Activated CD4-positive, alpha-beta T cell treated with anti-CD3 and anti-CD28 coated beads, Interleukin-2, amount 50 U/mL, for 24 hours (primary cell): ENCODE measurements at regions not wholly inside any gene's neighbourhood (a gene's known extent, or its start where the extent isn't known, plus 50 kb on each side); places are given as distances from the start of the nearest gene placed in this dataset.
"Not testable (repeated sequence)": the region's sequence is repeated elsewhere in the genome, so short reads cannot be mapped to it uniquely, and the experiment has no call there.

Source experiments
- DNase-seq, 2 donors: peaks; one replicate each; pipeline ENCODE4 v3.0.0-alpha.2; 2020; ENCODE audit warnings: low read depth in 1 of 2, low spot score in 1 of 2

DNA sequence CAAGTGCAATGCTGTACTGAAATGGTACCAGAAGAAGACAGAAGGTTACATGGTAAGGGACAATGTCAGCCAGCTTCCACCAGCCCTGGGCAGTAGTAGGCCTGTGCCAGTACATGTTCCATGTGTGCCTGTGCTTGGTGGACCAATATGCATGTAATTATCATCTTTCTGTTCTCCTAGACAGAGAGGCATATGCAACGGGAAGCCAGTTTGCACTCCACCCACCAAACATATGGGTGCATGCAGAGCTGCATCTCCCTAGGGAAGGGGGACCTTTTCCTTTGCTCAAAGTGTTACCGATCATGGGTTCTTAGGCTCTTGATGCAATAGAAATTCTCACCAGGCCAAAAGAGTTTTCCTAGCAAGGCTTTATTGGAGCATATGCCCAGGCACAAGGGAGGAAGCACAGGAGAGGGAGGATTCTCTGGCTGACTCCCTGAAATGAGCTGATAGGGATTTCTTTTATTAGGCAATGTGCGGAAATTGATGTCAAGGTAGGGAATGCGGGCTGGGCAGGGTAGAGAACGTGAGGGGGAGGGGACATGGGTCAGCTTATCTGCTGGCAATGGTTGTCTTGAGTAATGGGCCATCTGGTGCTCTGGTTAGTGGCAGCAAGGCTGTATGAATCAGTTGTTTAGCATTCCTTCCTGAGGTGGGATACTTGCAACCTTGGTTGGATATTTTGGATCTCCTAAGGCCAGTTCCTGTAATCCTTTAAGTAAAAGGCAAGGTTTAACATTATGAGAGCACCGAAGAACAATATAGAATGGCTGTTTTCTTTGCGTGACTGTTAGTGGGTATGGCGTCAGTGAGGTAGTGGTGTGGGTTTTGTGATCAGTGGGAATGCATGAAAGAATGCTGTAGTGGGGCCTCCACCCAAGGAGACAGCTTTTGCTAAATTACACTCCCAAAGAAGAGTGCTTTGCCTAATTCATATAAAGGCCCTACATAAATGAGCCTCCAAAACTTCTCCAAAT is 102.5 kb downstream of the CDRT15L2 start:
- DNase-seq = not testable (repeated sequence)

DNA sequence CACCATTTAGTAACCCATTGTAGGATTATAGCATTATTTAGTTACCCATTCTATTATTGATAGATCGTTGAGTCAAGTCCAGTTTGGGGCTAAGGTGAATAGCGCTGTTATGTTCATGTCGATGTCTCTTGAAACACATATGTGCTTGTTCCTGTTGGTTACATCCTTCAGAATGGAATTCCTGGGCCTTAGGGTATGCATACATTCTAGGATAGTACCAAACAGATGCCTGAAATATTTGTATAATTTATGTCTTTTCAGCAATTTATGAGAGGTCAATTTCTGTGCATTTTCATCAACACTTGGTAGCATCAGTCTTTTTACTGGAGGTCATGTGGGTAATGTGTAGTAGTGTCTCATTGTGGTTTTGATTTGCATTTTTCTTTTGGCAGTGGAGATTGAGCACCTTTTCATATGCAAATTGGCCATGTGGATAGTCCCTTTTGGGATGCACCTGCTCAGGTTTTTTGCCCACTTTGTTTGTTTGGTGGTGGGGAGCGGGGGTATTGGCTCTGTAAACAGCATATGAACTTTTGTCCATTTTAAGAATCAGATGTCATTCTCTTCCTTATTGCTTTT is 104.2 kb downstream of the CDRT15L2 start:
- DNase-seq = not testable (repeated sequence)

DNA sequence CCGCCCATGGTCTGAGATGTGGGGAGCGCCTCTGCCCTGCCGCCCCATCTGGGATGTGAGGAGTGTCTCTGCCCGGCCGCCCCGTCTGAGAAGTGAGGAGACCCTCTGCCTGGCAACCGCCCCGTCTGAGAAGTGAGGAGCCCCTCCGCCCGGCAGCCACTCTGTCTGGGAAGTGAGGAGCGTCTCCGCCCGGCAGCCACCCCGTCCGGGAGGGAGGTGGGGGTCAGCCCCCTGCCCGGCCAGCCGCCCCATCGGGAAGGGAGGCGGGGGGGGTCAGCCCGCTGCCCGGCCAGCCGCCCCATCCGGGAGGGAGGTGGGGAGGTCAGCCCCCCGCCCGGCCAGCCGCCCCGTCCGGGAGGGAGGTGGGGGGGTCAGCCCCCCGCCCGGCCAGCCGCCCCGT is 105.5 kb downstream of the CDRT15L2 start:
- DNase-seq = not testable (repeated sequence)

DNA sequence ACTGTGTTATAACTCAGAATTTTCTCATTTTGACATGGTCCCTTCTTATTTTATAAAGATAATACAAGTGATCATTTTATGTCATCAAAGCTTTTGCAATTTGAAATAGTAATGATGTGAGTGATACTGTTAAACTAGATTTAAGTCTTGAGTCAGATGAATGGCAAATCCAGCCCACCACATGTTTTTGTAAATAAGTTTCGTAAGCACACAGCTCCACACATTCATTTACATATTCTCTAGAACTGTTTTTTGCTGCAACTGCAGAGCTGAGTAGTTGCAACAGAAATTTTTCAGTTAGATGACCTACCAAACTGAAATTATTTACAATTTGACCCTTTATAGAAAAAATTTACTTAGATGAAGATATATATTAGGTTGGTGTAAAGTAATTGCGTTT is 108.1 kb downstream of the CDRT15L2 start:
- DNase-seq = not testable (repeated sequence)

DNA sequence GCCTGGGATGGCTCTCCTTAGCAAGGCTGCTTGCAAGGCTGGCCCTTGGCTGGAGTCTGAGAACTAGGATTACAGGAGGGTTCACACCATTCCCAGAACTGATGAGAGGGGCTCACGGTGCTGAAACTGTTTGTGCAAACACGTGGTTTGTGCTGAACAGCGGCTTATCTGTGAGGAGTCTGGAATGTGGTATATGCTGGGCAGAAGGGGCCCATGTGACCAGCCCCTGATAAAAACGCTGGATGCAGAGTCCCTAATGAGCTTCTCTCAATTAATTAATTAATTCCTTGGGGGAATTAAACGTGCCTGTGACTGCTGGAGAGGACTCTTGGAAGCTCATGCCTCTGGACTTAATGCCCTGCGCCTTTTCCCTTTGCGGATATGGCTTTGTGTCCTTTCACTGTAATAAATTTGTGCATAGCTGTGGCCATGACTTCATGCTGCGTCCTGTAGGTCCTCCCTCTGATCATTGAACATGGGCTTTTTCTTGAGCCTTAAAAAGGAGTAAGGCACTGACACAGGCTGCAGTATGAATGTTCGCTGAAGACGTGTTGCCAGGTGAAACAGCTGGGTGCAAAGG is 109.7 kb downstream of the CDRT15L2 start:
- not testable (repeated sequence) for DNase-seq

DNA sequence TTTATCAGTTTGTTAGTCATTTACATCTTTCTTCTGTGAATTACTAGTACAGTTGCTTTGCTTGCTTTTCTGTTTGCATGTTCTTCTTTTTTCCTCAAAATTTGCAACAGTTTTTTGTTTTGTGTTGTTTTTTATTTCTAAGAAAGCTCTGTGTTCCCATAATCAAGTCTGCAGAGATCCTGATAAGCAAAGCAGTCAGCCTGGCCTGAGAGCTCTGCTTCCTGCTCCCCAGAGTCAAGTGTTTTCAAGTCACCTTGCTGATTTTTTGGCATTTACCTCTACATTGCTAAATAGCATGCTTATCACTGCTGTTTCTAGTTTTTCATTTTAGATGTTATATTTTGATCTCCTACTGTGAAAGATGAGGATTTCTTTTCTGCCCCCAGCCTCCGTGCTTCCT is 113.2 kb downstream of the CDRT15L2 start:
- not testable (repeated sequence) for DNase-seq

DNA sequence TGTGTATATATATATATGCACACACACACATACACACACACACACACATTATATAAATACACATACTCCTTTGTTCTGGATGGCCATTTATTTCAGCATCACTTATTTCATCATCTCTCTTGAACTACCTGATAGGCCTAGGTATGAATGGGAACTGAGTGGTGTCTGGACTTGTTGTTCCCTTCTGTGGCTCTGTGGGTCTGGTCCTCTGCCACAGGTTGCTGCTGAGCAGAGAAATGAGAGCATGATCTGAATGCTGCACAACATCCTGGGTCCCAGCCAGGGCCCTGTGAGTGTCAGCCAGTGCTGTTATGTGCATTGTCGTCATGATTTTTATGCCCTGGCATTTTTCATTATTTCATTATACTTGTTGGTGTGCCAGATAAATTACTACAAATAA is 116.3 kb downstream of the CDRT15L2 start:
- DNase-seq = not testable (repeated sequence)

DNA sequence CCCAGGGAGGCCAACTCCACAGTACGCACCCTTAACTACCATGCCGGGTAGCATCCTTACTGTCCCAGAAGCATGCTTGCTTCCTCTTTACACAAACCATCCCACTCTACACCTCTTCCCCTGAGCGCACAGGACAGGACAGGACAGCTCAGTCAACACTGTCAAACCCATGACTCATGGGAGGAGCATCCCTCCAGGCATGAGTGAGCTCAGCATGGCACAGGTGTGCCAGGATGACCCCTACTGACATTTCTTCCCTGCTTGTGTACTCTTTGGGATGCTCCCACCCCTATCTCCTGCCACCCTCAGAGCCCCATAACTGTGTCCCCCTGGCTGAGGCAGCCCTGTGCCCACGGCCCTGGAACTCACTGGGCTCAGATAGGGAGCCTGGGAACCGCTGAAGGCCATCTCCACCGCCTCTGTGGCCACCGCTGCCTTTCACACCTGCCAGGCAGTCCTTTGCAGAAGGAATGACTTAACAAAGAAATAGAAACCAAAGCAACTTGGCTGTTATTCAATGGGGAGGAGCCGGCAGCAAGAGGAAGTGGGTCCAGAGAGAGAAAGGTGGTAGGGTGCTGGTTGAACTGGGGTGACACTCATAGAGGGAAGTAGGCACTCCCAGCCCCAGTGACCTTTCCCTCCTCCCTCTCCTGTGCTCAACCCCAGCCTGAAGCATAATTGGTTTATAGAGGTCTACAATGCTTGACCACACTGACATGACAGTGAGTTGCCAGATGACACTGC is 119.1 kb downstream of the CDRT15L2 start:
- not testable (repeated sequence) for DNase-seq

DNA sequence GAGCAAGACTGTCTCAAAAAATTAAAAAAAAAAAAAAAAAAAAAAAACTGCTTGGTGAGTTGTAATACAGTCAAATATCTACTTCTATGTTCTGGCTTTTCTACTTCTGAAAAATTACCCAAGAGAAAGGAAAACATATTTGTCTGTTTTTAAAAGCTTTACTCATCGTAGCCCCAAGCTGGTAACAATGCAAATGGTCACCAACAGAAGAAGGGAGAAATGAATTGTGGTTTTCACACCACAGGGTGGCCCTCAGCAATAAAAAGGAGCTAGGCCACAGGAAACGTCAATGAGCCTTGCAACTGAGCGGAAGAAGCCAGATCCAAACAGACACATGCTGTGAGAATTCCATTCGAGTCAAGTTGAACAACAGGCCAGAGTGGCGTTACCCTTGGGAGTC is 121.0 kb downstream of the CDRT15L2 start:
- not testable (repeated sequence) for DNase-seq

DNA sequence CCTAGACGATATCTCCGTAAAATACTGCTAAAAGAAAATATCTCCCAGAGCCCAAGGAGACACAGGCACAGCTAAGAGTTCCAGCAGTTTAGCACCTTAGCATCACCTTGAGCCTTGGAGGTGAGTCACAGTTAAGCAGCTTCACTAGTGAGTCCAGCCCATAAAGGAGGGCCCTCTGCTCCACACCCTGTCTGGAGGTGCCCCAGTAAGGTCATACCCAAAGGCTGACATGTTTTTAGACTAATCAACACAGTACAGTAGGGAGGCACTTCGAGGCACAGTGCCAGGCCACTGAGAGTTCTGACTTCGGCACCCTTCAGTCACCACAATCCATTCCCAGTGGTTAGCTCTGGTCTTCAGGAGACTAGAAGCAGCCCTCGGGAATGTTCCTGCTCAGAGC is 121.8 kb downstream of the CDRT15L2 start:
- DNase-seq = not testable (repeated sequence)

DNA sequence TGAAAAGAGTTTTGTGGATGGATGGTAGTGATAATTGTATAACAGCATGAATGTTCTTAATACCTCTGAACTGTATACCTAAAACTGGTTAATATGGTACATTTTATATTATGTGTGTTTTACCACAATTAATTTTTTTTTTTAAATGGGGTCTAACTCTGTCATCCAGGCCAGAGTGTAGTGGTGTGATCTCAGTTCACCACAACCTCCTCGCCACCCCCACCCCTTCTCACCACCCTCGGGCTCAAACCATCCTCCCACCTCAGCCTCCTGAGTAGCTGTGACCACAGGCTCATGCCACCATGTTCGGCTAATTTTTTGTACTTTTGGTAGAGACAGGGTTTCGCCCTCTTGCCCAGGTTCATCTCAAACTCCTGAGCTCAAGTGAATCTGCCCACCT is 123.2 kb downstream of the CDRT15L2 start:
- DNase-seq = no peak

DNA sequence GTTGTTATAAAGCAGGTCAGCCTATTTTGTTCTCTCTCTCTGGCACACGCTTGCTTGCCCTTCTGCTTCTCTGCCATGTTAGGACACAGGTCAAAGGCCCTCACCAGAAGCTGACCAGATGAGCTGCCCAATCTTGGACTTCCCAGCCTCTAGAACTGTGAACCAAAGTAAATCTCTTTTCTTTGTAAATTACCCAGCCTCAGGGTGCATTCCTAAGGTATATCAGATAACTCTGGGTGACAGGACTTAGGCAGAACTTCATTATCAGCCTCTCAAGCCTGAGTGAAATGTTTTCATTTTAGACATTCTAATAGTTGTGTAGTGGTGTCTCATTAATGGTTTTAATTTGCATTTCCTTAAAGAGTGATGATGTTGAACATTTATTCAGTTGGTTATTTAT is 124.3 kb downstream of the CDRT15L2 start:
- no peak for DNase-seq

DNA sequence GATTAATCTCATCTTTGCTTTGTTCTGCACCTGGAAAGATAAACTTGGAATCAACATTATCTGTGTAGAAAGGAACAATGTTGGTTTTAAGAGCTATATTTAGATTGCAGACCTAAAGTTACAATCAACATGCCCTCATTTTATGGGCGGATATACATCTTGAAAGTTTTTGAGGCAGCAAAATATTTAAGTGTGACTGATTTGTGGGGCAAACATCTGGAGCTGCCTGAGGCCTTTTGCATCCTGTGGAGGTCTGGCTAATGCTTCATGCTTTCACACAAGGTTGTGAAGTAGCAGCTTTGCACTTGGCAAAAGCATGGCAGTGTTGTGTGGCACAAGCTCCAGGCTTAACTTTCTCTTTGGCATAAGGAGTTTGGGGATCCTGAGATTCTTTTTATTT is 125.7 kb downstream of the CDRT15L2 start:
- not testable (repeated sequence) for DNase-seq

DNA sequence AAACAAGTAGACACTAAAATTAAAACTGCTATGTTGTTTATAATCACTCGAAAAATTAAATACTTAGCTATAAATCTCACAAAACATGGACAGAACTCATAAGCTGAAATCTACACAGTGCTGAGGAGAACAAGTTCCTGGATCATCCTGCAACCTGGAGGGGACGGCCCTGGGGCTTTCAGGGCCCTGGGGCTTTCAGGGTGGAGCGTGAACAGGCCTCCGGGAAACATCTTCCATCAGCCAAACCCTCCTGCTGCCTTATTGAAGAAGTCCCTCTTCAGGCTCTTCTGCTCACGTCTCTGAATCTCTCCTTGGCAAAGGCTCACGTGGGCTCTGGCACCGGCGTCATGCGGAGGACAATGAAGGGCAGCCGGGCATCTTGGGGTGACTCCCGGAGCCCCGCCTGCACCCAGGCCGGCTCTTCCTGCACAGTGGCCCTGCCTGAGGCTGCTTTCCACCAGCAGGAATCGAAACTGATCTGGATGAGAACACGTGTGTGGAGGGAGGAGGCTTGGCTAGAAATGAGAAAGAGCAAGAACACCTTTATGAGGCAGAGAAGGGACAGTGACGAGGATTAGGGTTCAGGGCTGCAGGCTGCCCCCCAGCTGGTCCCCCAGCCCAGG is 127.3 kb downstream of the CDRT15L2 start:
- no peak for DNase-seq

DNA sequence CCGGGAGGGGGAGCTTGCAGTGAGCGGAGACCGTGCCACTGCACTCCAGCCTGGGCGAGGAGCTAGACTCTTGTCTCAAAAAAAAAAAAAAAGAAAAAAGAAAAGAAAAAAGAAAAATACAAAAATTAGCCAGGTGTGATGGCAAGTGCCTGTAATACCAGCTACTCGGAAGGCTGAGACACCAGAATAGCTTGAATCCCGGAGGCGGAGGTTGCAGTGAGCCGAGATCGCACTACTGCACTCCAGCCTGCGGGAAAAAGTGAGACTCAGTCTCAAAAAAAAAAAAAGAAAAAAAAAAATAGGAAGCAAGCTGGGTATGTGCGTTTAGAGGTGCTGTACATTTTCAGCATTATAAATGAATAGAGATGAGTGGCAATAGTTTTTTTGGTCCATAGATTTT is 129.3 kb downstream of the CDRT15L2 start:
- not testable (repeated sequence) for DNase-seq

DNA sequence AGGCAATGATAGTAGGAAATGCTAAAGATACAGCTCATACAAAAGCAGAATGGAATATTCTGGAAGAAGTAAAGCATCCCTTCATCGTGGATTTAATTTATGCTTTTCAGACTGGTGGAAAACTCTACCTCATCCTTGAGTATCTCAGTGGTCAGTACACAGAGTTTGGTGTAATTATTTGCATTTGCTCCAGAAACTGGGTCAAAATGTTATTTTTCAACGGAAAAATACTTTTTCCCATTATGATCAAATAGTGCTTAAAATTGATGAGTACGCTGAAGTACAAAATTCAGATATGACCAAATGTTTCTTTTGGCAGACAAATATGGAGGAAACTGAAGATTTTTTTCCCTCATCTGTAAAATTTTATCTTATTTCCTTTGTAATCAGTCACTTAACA is 137.0 kb downstream of the CDRT15L2 start:
- DNase-seq = not testable (repeated sequence)

DNA sequence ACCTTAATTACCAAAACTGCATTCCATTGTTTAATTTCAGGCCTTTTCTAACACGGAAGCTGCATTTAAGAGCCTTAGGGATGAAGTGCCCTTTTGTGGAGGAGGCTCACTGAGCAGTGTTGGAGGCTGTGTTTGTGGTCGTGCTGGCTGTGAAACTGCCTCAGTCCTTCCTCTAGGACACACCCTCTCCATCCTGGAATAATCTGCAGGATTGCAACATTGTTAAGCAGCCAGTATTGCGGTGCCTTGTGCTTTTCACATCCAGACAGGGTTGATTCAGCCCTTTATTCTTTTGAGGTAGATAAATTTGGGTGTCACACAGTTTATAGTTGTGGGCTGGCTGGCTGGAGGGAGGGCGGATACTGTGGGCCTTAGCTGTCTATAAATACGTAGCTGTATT is 141.6 kb downstream of the CDRT15L2 start:
- DNase-seq = no peak

DNA sequence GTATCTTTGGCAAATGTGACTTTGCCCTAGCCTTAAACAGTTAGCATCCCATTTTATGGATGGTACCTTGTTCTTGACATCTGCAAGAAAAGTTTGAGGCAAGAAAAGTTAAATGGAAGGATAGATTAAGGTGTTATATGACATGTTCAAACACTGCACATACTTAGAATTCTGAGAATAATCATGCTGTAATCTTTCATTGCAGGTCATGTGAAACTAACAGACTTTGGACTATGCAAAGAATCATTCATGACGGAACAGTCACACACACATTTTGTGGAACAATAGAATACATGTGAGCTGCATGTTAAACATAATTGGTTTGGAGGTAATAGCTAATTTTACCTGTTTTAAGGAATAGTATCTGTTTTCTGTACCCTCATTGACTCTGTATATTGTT is 144.9 kb downstream of the CDRT15L2 start:
- not testable (repeated sequence) for DNase-seq

DNA sequence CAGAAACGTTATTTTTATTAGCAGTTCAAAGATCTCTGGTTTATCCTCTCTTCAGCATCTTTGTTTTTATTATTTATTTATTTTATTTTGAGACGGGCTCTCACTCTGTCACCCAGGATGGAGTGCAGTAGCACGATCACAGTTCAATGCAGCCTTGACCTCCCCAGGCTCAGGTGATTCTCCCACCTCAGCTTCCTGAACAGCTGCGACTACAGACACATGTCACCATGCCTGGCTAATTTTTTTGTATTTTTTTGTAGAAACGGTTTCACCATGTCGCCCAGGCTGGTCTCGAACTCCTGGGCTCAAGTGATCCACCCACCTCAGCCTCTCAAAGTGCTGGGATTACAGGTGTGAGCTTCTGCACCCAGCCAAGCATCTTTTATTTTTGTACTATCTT is 147.7 kb downstream of the CDRT15L2 start:
- not testable (repeated sequence) for DNase-seq

DNA sequence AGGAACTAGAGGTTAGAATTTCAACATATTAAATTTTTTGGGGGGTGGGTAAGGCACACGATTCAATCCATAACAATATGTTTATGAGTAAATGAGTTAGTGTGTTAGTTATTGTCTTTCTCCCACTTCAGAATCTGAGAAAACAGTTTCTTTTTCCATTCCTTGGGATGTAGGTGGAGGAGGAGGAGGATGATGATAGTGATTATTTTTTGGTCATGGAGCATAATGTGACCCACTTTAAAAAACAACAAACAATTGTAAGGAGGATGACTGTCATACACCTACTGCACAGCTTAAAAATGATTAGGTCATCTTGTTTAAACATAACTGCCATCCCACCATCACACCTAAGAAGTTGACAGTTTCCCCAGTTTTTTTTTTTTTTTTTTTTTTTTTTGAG is 148.7 kb downstream of the CDRT15L2 start:
- no peak for DNase-seq

DNA sequence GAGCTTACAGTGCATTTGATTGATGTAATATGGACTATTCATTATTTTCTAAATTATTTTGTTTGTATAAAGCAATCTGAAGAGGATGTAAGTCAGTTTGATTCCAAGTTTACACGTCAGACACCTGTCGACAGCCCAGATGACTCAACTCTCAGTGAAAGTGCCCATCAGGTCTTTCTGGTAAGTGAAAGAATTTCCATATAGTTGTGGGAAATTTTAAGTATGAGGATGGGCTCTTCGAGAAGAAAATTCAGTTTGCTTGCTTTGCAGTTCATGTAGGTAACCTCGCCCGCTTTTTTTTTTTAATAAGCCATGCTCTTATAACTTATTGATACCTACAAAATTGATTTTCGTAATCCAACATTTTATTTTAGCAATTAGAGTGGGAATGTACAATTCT is 151.6 kb downstream of the CDRT15L2 start:
- DNase-seq = not testable (repeated sequence)
